ENCODE measurements at regions not wholly inside any gene's neighbourhood (a gene's known extent, or its start where the extent isn't known, plus 50 kb on each side); places are given as distances from the start of the nearest gene placed in this dataset.

DNA sequence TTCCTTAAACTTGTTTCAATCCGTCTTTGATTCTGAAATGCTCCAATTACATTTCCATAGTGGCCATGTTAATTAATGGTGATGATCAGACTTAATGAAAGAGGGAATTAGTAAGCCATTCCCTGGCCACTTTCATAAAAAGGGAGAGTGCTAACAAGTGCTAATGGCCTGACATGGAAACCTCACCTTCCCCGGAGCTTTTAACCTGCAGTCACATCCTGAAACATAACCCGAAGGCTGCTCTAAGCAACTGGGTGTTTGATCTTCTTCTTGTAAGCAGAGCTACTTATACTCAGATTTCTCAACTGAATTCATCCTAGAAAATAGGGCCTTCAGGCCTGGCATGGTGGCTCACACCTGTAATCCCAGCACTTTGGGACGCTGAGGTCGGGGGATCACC is 67.1 kb upstream of the ZMYND8 start:
- TF ChIP-seq, protein P1, sequence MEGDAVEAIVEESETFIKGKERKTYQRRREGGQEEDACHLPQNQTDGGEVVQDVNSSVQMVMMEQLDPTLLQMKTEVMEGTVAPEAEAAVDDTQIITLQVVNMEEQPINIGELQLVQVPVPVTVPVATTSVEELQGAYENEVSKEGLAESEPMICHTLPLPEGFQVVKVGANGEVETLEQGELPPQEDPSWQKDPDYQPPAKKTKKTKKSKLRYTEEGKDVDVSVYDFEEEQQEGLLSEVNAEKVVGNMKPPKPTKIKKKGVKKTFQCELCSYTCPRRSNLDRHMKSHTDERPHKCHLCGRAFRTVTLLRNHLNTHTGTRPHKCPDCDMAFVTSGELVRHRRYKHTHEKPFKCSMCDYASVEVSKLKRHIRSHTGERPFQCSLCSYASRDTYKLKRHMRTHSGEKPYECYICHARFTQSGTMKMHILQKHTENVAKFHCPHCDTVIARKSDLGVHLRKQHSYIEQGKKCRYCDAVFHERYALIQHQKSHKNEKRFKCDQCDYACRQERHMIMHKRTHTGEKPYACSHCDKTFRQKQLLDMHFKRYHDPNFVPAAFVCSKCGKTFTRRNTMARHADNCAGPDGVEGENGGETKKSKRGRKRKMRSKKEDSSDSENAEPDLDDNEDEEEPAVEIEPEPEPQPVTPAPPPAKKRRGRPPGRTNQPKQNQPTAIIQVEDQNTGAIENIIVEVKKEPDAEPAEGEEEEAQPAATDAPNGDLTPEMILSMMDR (IDR thresholded peaks at IDR 0.05; ENCODE audit: insufficient read depth, low read depth, low read length): no peak
- no peak for TF ChIP-seq EZH2 (IDR thresholded peaks at IDR 0.05; ENCODE audit: insufficient read depth, low read length)
- H3K4me2 ChIP-seq (ENCODE audit: low read length): no peak overlapping the region

DNA sequence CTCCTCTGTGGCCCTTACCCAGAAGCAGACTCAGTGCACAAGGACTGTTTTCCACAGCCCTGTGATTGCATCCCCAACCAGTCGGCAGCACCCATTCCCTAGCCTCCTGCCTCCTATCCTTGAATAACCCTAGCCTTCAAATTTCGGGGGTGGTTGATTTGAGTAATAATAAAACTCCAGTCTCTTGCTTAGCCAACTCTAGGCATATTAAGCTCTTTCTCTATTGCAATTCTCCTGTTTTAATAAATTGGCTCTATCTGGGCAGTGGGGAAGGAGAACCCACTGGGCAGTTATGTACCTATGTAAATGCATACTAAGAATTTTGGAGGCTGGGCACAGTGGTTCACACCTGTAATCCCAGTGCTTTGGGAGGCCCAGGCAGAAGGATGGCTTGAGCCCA is 70.6 kb upstream of the ZMYND8 start:
- Histone ChIP-seq H3K9me3 (ENCODE audit: insufficient read depth, low read depth, low read length) (peaks cover 8% of the 10 kb centered on the region), H3K4me2 (ENCODE audit: low read length) (no peak overlapping the region), H3K4me1 (ENCODE audit: insufficient read depth, low read length) (no peaks in the 10 kb centered on the region), H3K27me3 (ENCODE audit: insufficient read depth, low read length) (no peaks in the 10 kb centered on the region), H3K27ac (ENCODE audit: low read depth, low read length) (no peak overlapping the region), H3K9ac (ENCODE audit: low read length) (no peak overlapping the region), H3K4me3 (ENCODE audit: insufficient read depth, low read depth, low read length) (no peak overlapping the region), H3K79me2 (ENCODE audit: insufficient read depth, low read length) (no peaks in the 10 kb centered on the region), H2AFZ (ENCODE audit: low read depth, low read length) (no peak overlapping the region), H4K20me1 (ENCODE audit: insufficient read depth, low read length) (no peaks in the 10 kb centered on the region), H3K36me3 (ENCODE audit: insufficient read depth, low read length) (no peaks in the 10 kb centered on the region)
- Mint-ChIP-seq H3K27me3 (ENCODE audit: low read depth, unreplicated experiment) (peaks cover 5% of the 10 kb centered on the region), H3K9me3 (ENCODE audit: unreplicated experiment) (peaks cover 9% of the 10 kb centered on the region), H3K27ac (ENCODE audit: unreplicated experiment) (no peak overlapping the region), H3K4me3 (ENCODE audit: unreplicated experiment) (no peak overlapping the region), H3K36me3 (ENCODE audit: low read depth, unreplicated experiment) (no peaks in the 10 kb centered on the region), H3K4me1 (ENCODE audit: low read depth, unreplicated experiment) (peaks cover 4% of the 10 kb centered on the region)
- DNase-seq (ENCODE audit: low read depth): no peak
- TF ChIP-seq, protein P1 (IDR thresholded peaks at IDR 0.05; ENCODE audit: insufficient read depth, low read depth, low read length): no peak
- TF ChIP-seq EZH2 (IDR thresholded peaks at IDR 0.05; ENCODE audit: insufficient read depth, low read length): no peak
- FAIRE-seq: no peak

More for the DNA sequence above, 67.1 kb upstream of the ZMYND8 start:
- DNase-seq (ENCODE audit: low read depth) (no peak), FAIRE-seq (no peak)
- H3K27me3 Mint-ChIP-seq (ENCODE audit: low read depth, unreplicated experiment): peaks cover 9% of the 10 kb centered on the region
- Histone ChIP-seq H3K4me3 (ENCODE audit: insufficient read depth, low read depth, low read length) (no peak overlapping the region), H3K9me3 (ENCODE audit: insufficient read depth, low read depth, low read length) (peaks cover 8% of the 10 kb centered on the region), H3K4me1 (ENCODE audit: insufficient read depth, low read length) (no peaks in the 10 kb centered on the region), H3K36me3 (ENCODE audit: insufficient read depth, low read length) (no peaks in the 10 kb centered on the region), H3K9ac (ENCODE audit: low read length) (no peak overlapping the region), H3K79me2 (ENCODE audit: insufficient read depth, low read length) (no peaks in the 10 kb centered on the region), H4K20me1 (ENCODE audit: insufficient read depth, low read length) (no peaks in the 10 kb centered on the region), H3K27ac (ENCODE audit: low read depth, low read length) (no peak overlapping the region), H2AFZ (ENCODE audit: low read depth, low read length) (no peak overlapping the region), H3K27me3 (ENCODE audit: insufficient read depth, low read length) (no peaks in the 10 kb centered on the region)
- no peaks in the 10 kb centered on the region for H3K4me1 Mint-ChIP-seq (ENCODE audit: low read depth, unreplicated experiment)
- no peak overlapping the region for H3K27ac Mint-ChIP-seq (ENCODE audit: unreplicated experiment)
- no peaks in the 10 kb centered on the region for H3K36me3 Mint-ChIP-seq (ENCODE audit: low read depth, unreplicated experiment)
- H3K9me3 Mint-ChIP-seq (ENCODE audit: unreplicated experiment): peaks cover 9% of the 10 kb centered on the region
- H3K4me3 Mint-ChIP-seq (ENCODE audit: unreplicated experiment): no peak overlapping the region

DNA sequence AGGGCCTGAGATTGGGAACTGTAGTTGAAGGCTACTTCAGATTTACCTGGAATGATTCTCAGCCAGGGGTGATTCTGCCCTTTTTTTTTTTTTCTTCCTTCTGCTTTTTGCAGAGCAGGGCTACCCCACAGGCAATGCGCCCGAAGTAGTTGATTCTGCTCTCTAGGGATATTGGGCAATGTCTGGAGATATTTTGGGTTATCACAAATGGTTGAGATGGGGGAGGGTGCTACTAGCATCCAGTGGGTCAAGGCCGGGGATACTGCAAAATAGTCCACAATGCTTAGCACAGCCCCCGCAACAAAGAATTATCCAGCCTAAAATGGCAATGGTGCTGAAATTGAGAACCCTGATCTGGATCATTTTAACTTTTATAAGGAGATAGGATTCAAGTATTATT is 71.2 kb upstream of the ZMYND8 start:
- Histone ChIP-seq H3K4me2 (ENCODE audit: low read length) (no peak overlapping the region), H3K4me3 (ENCODE audit: insufficient read depth, low read depth, low read length) (no peak overlapping the region), H3K27ac (ENCODE audit: low read depth, low read length) (no peak overlapping the region), H2AFZ (ENCODE audit: low read depth, low read length) (no peak overlapping the region), H3K79me2 (ENCODE audit: insufficient read depth, low read length) (no peaks in the 10 kb centered on the region), H3K27me3 (ENCODE audit: insufficient read depth, low read length) (no peaks in the 10 kb centered on the region), H3K9ac (ENCODE audit: low read length) (no peak overlapping the region), H3K9me3 (ENCODE audit: insufficient read depth, low read depth, low read length) (peaks cover 8% of the 10 kb centered on the region), H3K4me1 (ENCODE audit: insufficient read depth, low read length) (no peaks in the 10 kb centered on the region), H4K20me1 (ENCODE audit: insufficient read depth, low read length) (no peaks in the 10 kb centered on the region), H3K36me3 (ENCODE audit: insufficient read depth, low read length) (no peaks in the 10 kb centered on the region)
- Mint-ChIP-seq H3K36me3 (ENCODE audit: low read depth, unreplicated experiment) (no peaks in the 10 kb centered on the region), H3K27ac (ENCODE audit: unreplicated experiment) (no peak overlapping the region), H3K4me3 (ENCODE audit: unreplicated experiment) (no peak overlapping the region), H3K4me1 (ENCODE audit: low read depth, unreplicated experiment) (peaks cover 11% of the 10 kb centered on the region), H3K27me3 (ENCODE audit: low read depth, unreplicated experiment) (peaks cover under 1% of the 10 kb centered on the region), H3K9me3 (ENCODE audit: unreplicated experiment) (peaks cover 9% of the 10 kb centered on the region)
- TF ChIP-seq EZH2 (IDR thresholded peaks at IDR 0.05; ENCODE audit: insufficient read depth, low read length): no peak
- TF ChIP-seq, protein P1 (IDR thresholded peaks at IDR 0.05; ENCODE audit: insufficient read depth, low read depth, low read length): no peak
- FAIRE-seq: no peak
- DNase-seq (ENCODE audit: low read depth): no peak

All from astrocyte (in vitro differentiated cells and primary cell).